ENCODE measurements at regions not wholly inside any gene's neighbourhood (a gene's known extent, or its start where the extent isn't known, plus 50 kb on each side); places are given as distances from the start of the nearest gene placed in this dataset.

GRCh38 chr2:184261331-184261730 is 337.0 kb upstream of the ZNF804A start:
- intact Hi-C loops (cut with micrococcal nuclease) = no loop called here

GRCh38 chr2:184261818-184262217 is 336.5 kb upstream of the ZNF804A start:
- Mint-ChIP-seq H3K9me3 (no peaks in the 10 kb centered on the region), H3K4me3 (no peak overlapping the region), H3K27ac (no peak overlapping the region), H3K36me3 (ENCODE audit: low read depth) (no peaks in the 10 kb centered on the region), H3K4me1 (ENCODE audit: low read depth) (no peaks in the 10 kb centered on the region), H3K27me3 (ENCODE audit: insufficient read depth) (no peaks in the 10 kb centered on the region)
- DNase-seq (ENCODE audit: low spot score) = no peak
- intact Hi-C loops (cut with micrococcal nuclease) = no loop called here

More at GRCh38 chr2:184261331-184261730, 337.0 kb upstream of the ZNF804A start:
- Mint-ChIP-seq H3K36me3 (ENCODE audit: low read depth) (no peaks in the 10 kb centered on the region), H3K27ac (no peak overlapping the region), H3K9me3 (no peaks in the 10 kb centered on the region), H3K4me3 (no peak overlapping the region), H3K4me1 (ENCODE audit: low read depth) (no peaks in the 10 kb centered on the region), H3K27me3 (ENCODE audit: insufficient read depth) (no peaks in the 10 kb centered on the region)
- DNase-seq (ENCODE audit: low spot score) = no peak

- intact Hi-C loops (cut with micrococcal nuclease) = no loop called here
- Mint-ChIP-seq H3K27ac (no peak overlapping the region), H3K4me1 (ENCODE audit: low read depth) (no peaks in the 10 kb centered on the region), H3K9me3 (no peaks in the 10 kb centered on the region), H3K36me3 (ENCODE audit: low read depth) (no peaks in the 10 kb centered on the region), H3K4me3 (no peak overlapping the region), H3K27me3 (ENCODE audit: insufficient read depth) (no peaks in the 10 kb centered on the region)
- DNase-seq (ENCODE audit: low spot score) = no peak
Observed at GRCh38 chr2:184268900-184269477, 329.3 kb upstream of the ZNF804A start.

GRCh38 chr2:184270660-184271059 is 327.7 kb upstream of the ZNF804A start:
- Mint-ChIP-seq H3K36me3 (ENCODE audit: low read depth) (no peaks in the 10 kb centered on the region), H3K9me3 (no peaks in the 10 kb centered on the region), H3K27ac (no peak overlapping the region), H3K4me3 (no peak overlapping the region), H3K27me3 (ENCODE audit: insufficient read depth) (no peaks in the 10 kb centered on the region), H3K4me1 (ENCODE audit: low read depth) (no peaks in the 10 kb centered on the region)
- intact Hi-C loops (cut with micrococcal nuclease) = no loop called here
- no peak for DNase-seq (ENCODE audit: low spot score)

GRCh38 chr2:184272056-184272455 is 326.3 kb upstream of the ZNF804A start:
- Mint-ChIP-seq H3K27me3 (ENCODE audit: insufficient read depth) (no peaks in the 10 kb centered on the region), H3K4me1 (ENCODE audit: low read depth) (no peaks in the 10 kb centered on the region), H3K9me3 (no peaks in the 10 kb centered on the region), H3K27ac (no peak overlapping the region), H3K36me3 (ENCODE audit: low read depth) (no peaks in the 10 kb centered on the region), H3K4me3 (no peak overlapping the region)
- intact Hi-C loops (cut with micrococcal nuclease) = no loop called here
- DNase-seq (ENCODE audit: low spot score) = no peak

- intact Hi-C loops (cut with micrococcal nuclease) = no loop called here
- DNase-seq (ENCODE audit: low spot score) = no peak
- no peaks in the 10 kb centered on the region for H3K36me3 Mint-ChIP-seq (ENCODE audit: low read depth)
- no peaks in the 10 kb centered on the region for H3K4me1 Mint-ChIP-seq (ENCODE audit: low read depth)
- no peaks in the 10 kb centered on the region for H3K9me3 Mint-ChIP-seq
- no peak overlapping the region for H3K4me3 Mint-ChIP-seq
- H3K27me3 Mint-ChIP-seq (ENCODE audit: insufficient read depth) = no peaks in the 10 kb centered on the region
- no peak overlapping the region for H3K27ac Mint-ChIP-seq
Observed at GRCh38 chr2:184294831-184295230, 303.5 kb upstream of the ZNF804A start.

GRCh38 chr2:184297085-184297484 is 301.2 kb upstream of the ZNF804A start:
- no peak overlapping the region for H3K27ac Mint-ChIP-seq
- no peaks in the 10 kb centered on the region for H3K27me3 Mint-ChIP-seq (ENCODE audit: insufficient read depth)
- intact Hi-C loops (cut with micrococcal nuclease) = no loop called here
- no peak for DNase-seq (ENCODE audit: low spot score)
- no peaks in the 10 kb centered on the region for H3K36me3 Mint-ChIP-seq (ENCODE audit: low read depth)
- no peaks in the 10 kb centered on the region for H3K9me3 Mint-ChIP-seq
- no peaks in the 10 kb centered on the region for H3K4me1 Mint-ChIP-seq (ENCODE audit: low read depth)
- no peak overlapping the region for H3K4me3 Mint-ChIP-seq

GRCh38 chr2:184302506-184302905 is 295.8 kb upstream of the ZNF804A start:
- Mint-ChIP-seq H3K4me3 (no peak overlapping the region), H3K9me3 (no peaks in the 10 kb centered on the region), H3K4me1 (ENCODE audit: low read depth) (no peaks in the 10 kb centered on the region), H3K36me3 (ENCODE audit: low read depth) (no peaks in the 10 kb centered on the region), H3K27ac (no peak overlapping the region), H3K27me3 (ENCODE audit: insufficient read depth) (no peaks in the 10 kb centered on the region)
- DNase-seq (ENCODE audit: low spot score) = no peak
- intact Hi-C loops (cut with micrococcal nuclease) = no loop called here

- Mint-ChIP-seq H3K27ac (no peak overlapping the region), H3K36me3 (ENCODE audit: low read depth) (no peaks in the 10 kb centered on the region), H3K4me3 (no peak overlapping the region), H3K9me3 (no peaks in the 10 kb centered on the region), H3K27me3 (ENCODE audit: insufficient read depth) (no peaks in the 10 kb centered on the region), H3K4me1 (ENCODE audit: low read depth) (no peaks in the 10 kb centered on the region)
- intact Hi-C loops (cut with micrococcal nuclease) = no loop called here
- no peak for DNase-seq (ENCODE audit: low spot score)
Observed at GRCh38 chr2:184304006-184304405, 294.3 kb upstream of the ZNF804A start.

GRCh38 chr2:184305105-184305504 is 293.2 kb upstream of the ZNF804A start:
- intact Hi-C loops (cut with micrococcal nuclease) = no loop called here
- no peak for DNase-seq (ENCODE audit: low spot score)
- Mint-ChIP-seq H3K9me3 (no peaks in the 10 kb centered on the region), H3K4me1 (ENCODE audit: low read depth) (no peaks in the 10 kb centered on the region), H3K4me3 (no peak overlapping the region), H3K36me3 (ENCODE audit: low read depth) (no peaks in the 10 kb centered on the region), H3K27ac (no peak overlapping the region), H3K27me3 (ENCODE audit: insufficient read depth) (no peaks in the 10 kb centered on the region)

GRCh38 chr2:184308706-184309105 is 289.6 kb upstream of the ZNF804A start:
- intact Hi-C loops (cut with micrococcal nuclease) = no loop called here
- no peaks in the 10 kb centered on the region for H3K9me3 Mint-ChIP-seq
- H3K4me3 Mint-ChIP-seq = no peak overlapping the region
- H3K36me3 Mint-ChIP-seq (ENCODE audit: low read depth) = no peaks in the 10 kb centered on the region
- DNase-seq (ENCODE audit: low spot score) = no peak
- H3K4me1 Mint-ChIP-seq (ENCODE audit: low read depth) = no peaks in the 10 kb centered on the region
- no peak overlapping the region for H3K27ac Mint-ChIP-seq
- no peaks in the 10 kb centered on the region for H3K27me3 Mint-ChIP-seq (ENCODE audit: insufficient read depth)

- Mint-ChIP-seq H3K27ac (no peak overlapping the region), H3K27me3 (ENCODE audit: insufficient read depth) (no peaks in the 10 kb centered on the region), H3K4me1 (ENCODE audit: low read depth) (no peaks in the 10 kb centered on the region), H3K9me3 (no peaks in the 10 kb centered on the region), H3K4me3 (no peak overlapping the region), H3K36me3 (ENCODE audit: low read depth) (no peaks in the 10 kb centered on the region)
- DNase-seq (ENCODE audit: low spot score) = no peak
- intact Hi-C loops (cut with micrococcal nuclease) = no loop called here
Observed at GRCh38 chr2:184312970-184313369, 285.4 kb upstream of the ZNF804A start.

GRCh38 chr2:184314829-184315228 is 283.5 kb upstream of the ZNF804A start:
- DNase-seq (ENCODE audit: low spot score) = no peak
- Mint-ChIP-seq H3K27me3 (ENCODE audit: insufficient read depth) (no peaks in the 10 kb centered on the region), H3K9me3 (no peaks in the 10 kb centered on the region), H3K4me3 (no peak overlapping the region), H3K27ac (no peak overlapping the region), H3K4me1 (ENCODE audit: low read depth) (no peaks in the 10 kb centered on the region), H3K36me3 (ENCODE audit: low read depth) (no peaks in the 10 kb centered on the region)
- intact Hi-C loops (cut with micrococcal nuclease) = no loop called here

GRCh38 chr2:184316921-184317320 is 281.4 kb upstream of the ZNF804A start:
- intact Hi-C loops (cut with micrococcal nuclease) = no loop called here
- H3K4me1 Mint-ChIP-seq (ENCODE audit: low read depth) = no peaks in the 10 kb centered on the region
- no peak overlapping the region for H3K27ac Mint-ChIP-seq
- no peaks in the 10 kb centered on the region for H3K9me3 Mint-ChIP-seq
- no peak overlapping the region for H3K4me3 Mint-ChIP-seq
- H3K27me3 Mint-ChIP-seq (ENCODE audit: insufficient read depth) = no peaks in the 10 kb centered on the region
- no peaks in the 10 kb centered on the region for H3K36me3 Mint-ChIP-seq (ENCODE audit: low read depth)
- no peak for DNase-seq (ENCODE audit: low spot score)
